Skeletal muscle cell (primary cell): ENCODE measurements at regions not wholly inside any gene's neighbourhood (a gene's known extent, or its start where the extent isn't known, plus 50 kb on each side); places are given as distances from the start of the nearest gene placed in this dataset.

Experiments
- DNase-seq: peaks from one replicate; pipeline ENCODE4 v3.0.0-alpha.2; 2010; ENCODE audit warnings: low read depth
- H3K4me3 ChIP-seq: 2 replicates; pipeline ENCODE4 v1.5.1; 2011; ENCODE audit warnings: low read depth, mild to moderate bottlenecking, control low read depth, low read length, moderate library complexity

GRCh38 chr6:164183556-164184123 is 769.1 kb downstream of the QKI start:
- no peak for DNase-seq
- H3K4me3 ChIP-seq: no peak overlapping the region

DNA sequence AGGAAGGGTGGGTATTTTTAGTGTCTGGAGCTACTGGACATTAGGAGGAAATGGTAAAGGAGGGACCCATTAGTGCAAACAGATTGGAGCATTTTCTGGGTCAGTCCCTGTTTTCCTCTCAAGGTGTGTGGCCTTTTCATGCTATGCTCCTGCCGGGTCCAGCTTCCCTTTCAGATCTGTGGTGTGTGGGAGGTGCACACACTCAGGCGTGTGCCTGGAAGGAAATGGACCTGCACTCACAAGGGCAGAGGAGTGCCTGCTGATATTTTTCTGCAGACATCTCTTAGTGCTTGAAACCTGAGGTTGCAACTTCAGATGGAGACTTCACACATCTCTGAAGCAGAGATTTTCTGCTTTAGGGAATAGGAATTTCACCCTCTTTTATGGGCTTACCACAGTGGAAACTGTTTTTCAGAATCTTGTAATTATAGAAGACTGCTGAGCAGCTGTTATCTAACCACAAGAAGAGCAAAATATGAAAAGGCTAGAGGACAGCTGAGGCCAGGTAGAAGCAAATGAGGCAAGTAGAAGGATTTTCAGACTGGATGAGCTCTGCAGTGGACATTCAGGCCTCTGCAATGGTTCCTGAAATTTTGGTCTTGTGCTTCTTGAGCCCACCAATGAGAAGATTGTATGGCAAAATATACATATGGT is 764.3 kb downstream of the QKI start:
- no peak overlapping the region for H3K4me3 ChIP-seq
- DNase-seq: no peak

DNA sequence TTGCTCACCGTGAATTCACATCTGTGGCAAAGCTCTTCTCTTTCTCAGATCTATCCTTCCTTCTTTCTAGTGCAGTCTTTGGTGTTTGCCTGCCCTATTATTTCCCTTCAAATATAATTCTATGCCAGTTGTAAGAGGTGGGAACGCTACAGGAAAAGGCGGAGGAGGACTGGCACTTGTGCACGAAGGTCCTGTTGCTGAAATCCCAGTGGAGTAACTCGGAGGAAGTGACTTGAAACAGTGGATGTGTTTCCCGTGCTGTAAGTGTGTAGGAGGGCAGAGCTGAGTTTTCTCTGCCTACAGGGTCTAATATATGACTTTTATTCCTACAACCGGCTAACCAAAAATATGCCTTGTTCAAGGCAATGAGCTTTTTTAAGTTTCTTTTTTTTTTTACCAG is 754.8 kb downstream of the QKI start:
- H3K4me3 ChIP-seq: no peak overlapping the region
- DNase-seq: no peak

DNA sequence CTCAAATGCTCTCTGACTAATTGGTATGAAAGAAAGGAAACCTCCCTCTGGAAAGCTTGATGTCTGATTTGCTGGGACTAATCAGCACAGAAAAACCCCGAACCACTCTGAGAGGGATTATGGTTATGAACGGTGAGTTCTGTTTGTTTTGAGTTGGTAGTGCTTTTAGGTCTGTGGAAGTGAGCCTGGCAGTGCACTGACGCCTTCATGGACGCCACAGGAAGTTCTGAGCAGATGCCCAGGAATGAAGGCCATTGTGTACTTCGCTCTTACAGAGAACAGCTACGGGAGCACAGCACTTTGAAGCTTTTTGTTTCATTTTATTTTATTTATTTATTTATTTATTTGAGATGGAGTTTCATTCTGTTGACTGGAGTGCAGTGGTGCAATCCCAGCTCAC is 754.1 kb downstream of the QKI start:
- DNase-seq: no peak
- H3K4me3 ChIP-seq: no peak overlapping the region

DNA sequence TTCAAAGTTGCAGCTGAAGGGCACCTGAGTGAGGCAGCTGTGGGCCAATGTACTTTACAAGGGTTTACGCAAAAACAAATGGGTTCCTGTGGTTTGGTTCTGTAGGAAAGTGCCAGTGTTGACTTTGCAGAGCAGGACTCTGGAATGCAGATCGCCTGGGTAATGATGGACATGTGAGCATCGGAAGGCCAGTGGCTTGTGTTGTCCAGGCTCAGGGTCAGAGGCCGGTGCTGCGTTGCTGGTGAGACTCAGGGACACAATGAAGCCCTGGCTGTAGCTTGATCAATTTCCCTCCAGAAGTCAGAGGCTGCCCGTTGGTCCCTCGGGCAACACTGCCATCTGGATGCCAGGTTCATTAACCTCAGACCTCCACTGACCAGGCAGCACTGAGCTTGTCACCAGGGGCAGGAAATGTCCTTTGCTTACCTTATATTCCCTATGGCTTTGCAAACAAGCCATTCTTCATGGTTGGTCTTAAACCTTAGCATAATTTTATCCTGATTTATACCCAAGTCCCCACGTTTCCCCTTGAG is 753.4 kb downstream of the QKI start:
- no peak for DNase-seq
- H3K4me3 ChIP-seq: no peak overlapping the region

DNA sequence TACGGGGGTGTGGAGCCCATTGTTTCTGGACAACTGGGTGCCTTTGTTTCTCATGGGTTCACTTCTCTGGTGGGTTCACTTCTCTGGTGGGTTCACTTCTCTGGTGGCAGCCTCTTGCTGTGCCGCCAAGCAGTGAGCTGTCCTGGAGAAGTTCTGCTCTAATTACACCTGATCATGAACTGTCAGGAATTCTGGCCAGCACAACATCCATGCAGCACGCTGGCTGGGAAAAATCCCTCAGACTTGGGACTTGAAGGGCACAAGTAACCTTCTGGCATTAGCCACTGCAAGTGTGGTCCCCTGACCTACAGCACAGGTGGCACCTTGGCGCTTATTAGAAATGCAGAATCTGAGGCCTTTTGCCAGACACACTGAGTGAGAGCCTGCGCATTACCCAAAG is 752.5 kb downstream of the QKI start:
- DNase-seq: no peak
- no peak overlapping the region for H3K4me3 ChIP-seq

DNA sequence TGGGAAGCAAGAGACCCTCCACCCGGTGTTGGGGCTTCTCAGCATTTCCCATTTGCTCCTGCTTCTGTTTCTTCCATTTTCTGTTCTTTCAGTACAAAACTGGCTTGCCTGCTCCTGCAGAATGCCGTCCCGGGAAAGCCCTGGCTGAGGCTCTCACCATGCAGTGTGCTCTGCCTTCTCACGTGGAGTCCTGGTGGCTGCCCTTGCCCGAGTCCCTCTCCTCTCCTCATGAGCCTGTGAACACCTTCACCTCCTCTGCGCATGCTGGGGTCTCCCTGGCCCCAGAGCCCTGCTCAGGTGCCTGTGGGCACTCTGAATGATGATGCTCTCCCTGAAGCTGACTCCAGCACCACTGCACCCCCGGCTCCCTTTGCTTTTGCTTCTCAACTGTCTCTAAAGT is 752.0 kb downstream of the QKI start:
- no peak overlapping the region for H3K4me3 ChIP-seq
- DNase-seq: no peak

DNA sequence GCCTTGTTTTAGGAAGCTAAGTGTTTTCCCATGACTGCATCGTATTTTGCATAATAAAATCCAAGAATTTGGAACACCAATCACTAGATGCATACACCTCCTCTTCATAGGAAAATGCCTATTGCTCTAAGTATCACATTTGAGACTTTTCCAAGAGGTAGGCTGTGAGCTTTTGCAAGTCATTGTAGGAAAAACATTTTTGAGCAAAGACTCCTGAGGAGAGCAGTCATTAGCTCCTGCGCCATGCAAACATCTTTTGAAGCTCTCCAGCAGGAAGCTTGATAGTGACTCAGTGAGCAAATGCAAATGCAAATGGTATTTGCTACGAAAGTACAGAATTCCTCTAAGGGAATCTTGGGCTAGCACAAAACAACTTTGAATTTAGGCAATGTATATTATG is 750.4 kb downstream of the QKI start:
- DNase-seq: no peak
- H3K4me3 ChIP-seq: no peak overlapping the region

DNA sequence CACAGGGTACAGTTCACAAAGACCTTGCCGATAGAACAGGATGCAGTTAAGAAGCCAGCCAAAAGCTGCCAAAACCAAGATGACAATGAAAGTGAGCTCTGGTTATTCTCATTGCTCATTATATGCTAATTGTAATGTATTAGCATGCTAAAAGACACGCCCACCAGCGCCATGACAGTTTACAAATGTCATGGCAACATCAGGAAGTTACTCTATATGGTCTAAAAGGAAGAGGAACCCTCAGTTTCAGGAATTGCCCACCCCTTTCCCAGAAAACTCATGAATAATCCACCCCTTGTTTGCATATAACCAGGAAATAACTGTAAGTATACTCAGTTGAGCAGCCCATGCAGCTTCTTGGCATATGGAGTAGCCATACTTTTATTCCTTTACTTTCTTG is 748.7 kb downstream of the QKI start:
- H3K4me3 ChIP-seq: no peak overlapping the region
- DNase-seq: no peak

DNA sequence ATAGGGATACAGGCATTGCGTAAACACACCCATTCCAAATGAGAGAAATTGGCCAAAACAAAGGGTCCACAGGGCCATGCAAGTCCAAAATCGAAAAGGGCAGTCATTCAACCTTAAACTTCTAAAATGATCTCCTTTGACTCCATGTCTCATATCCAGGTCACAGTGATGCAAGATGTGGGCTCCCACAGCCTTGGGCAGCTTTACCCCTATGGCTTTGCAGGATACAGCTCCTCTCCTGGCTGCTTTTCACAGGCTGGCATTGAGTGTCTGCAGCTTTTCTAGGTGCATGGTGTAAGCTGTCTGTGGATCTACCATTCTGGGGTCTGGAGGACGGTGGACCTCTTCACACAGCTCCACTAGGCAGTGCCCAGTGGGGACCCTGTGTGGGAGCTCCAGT is 744.5 kb downstream of the QKI start:
- no peak for DNase-seq
- H3K4me3 ChIP-seq: no peak overlapping the region

DNA sequence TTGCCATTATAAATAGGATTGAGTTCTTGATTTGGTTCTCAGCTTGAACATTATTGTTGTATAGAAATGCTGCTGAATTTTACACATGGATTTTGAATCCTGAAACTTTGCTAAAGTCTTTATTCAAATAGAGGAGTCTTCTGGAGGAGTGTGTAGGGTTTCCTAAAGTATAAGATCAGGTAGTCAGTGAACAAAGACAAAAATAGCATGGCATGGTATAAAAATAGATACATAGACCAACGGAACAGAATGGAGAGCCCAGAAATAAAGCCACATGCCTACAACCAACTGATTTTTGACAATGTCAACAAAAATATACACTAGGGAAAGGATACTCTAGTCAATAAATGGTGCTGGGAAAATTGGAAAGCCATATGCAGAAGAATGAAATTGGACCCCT is 740.1 kb downstream of the QKI start:
- no peak for DNase-seq

DNA sequence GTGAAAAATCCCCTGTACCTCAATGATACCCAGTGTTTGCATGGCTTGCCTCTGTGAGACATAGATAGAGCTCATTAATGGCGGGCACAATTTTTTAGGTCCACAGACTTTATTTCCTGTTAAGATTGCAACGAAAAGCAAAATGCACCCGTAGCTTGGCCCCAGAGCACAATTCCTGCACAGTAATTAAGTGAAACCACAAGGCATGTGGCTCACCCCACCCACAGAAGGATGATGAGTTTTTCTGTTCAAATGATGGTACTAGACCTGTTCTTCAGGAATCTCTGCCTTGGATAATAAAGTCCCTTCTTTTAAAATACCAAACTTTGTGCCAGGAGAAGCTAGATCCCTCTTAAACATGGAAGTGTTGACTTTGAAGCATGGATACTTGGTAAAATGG is 738.1 kb downstream of the QKI start:
- H3K4me3 ChIP-seq: no peak overlapping the region
- DNase-seq: no peak

More for the DNA sequence above, 740.1 kb downstream of the QKI start:
- no peak overlapping the region for H3K4me3 ChIP-seq

- H3K4me3 ChIP-seq: no peak overlapping the region
- DNase-seq: no peak
These were observed 736.9 kb downstream of the QKI start for GRCh38 chr6:164151161-164152120.

DNA sequence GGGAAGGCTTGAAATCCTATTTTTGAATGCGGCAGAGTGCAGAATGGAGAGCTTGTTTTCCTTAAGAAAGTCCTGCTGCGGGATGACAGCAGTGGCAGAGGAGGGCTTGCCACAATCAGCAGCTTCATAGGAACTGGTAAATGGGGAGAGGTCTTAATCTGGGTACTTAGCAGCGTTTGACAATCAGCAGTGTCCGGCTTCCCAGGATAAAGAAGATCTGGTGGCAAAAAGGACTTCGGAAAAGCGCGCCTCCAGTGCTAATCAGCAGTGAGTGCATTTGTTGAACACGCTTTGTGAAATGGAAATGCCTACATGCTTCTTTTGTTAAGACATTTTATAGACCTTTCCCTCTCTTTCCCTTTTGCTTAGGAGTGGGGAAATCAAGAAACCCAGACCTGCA is 735.7 kb downstream of the QKI start:
- H3K4me3 ChIP-seq: no peak overlapping the region
- DNase-seq: no peak

DNA sequence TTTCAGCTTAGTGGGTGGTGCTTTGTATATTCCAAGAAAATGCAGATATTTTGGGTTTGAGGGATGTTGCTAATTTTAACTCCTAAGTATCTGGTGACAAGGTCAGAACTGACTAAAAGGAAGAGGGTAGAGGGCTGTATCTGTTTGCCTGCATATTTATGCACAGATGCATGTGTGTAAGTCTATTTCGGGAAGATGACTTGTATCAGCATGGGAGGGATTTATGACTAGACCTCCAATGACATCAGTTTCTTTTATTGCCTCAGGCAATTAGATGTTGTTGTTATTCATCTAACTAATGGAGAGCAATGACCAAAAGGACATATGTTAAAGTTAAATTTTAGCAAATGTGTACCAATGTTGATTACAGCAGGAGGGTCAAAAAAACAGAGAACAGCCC is 734.3 kb downstream of the QKI start:
- DNase-seq: no peak
- no peak overlapping the region for H3K4me3 ChIP-seq

GRCh38 chr6:164144316-164144715 is 729.8 kb downstream of the QKI start:
- DNase-seq: no peak
- no peak overlapping the region for H3K4me3 ChIP-seq

- no peak overlapping the region for H3K4me3 ChIP-seq
- no peak for DNase-seq
These were observed 727.8 kb downstream of the QKI start for GRCh38 chr6:164142322-164142721.

GRCh38 chr6:164135511-164136132 is 721.1 kb downstream of the QKI start:
- DNase-seq: no peak
- no peak overlapping the region for H3K4me3 ChIP-seq

DNA sequence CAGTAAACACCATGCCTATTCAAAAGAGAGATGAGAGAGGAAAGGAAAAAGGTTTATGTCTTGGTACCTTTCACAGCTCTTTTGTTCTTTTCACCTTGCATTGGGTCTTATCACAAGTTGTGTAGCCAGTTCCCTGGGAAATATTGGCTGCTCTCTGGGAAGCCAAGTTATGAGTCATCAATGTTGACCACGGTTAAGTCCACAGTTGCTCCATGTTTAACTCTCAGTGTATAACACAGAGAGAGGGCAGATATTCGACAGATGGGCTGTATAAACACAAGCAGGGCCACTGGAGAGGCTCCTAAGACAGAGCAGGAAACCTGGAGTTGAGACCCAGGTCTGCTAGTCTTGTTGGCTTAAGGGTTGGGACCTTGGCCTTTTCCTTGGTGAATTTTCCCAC is 718.6 kb downstream of the QKI start:
- no peak for DNase-seq
- H3K4me3 ChIP-seq: no peak overlapping the region

DNA sequence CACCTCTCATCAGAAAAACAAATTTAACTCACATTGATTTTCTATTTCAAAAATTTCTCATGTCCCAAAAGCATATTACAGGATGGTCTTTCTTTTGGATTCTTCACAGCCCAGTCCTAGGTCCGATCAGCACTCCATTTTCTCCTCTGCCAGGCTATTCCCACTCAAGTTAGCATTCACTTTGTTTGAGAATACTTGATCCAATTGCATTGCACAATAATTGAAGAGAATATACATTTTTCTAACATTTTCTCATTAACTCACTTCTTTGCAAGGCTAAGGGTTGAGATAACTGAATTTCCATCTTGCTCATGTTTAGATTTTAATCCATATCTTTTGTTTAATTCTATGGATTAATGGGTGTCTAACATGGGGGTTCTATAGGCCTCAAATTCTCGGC is 716.1 kb downstream of the QKI start:
- H3K4me3 ChIP-seq: no peak overlapping the region

More for the DNA sequence above, 716.1 kb downstream of the QKI start:
- DNase-seq: no peak
